Right atrium auricular region (tissue), 2 donors: ENCODE measurements at regions not wholly inside any gene's neighbourhood (a gene's known extent, or its start where the extent isn't known, plus 50 kb on each side); places are given as distances from the start of the nearest gene placed in this dataset.

Experiments used
- DNase-seq: peaks from one replicate; pipeline ENCODE4 v3.0.0-alpha.2; 2019; ENCODE audit warnings: low spot score
- H3K27ac ChIP-seq, 2 donors: fragments of 200-600 bp; sonication (generic); 1 replicate in 1 of 2; 2 replicates in 1 of 2; pipeline ENCODE4 v1.5.1; 2016 to 2019
- H3K27me3 ChIP-seq, 2 donors: fragments of 200-600 bp; sonication (generic); one replicate each; pipeline versions ENCODE4 v1.5.1 to v1.6.0; 2017 to 2019
- H3K36me3 ChIP-seq: fragments of 200-600 bp; sonication (generic); one replicate; pipeline ENCODE4 v1.5.1; 2016
- H3K4me1 ChIP-seq, 2 donors: fragments of 200-600 bp; sonication (generic); one replicate each; pipeline versions ENCODE4 v1.5.1 to v1.6.0; 2017 to 2019
- H3K4me3 ChIP-seq, 2 donors: fragments of 200-600 bp; sonication (generic); 1 replicate in 1 of 2; 2 replicates in 1 of 2; pipeline ENCODE4 v1.5.1; 2017 to 2019; ENCODE audit warnings: mild to moderate bottlenecking in 1 of 2, moderate library complexity in 1 of 2
- H3K9me3 ChIP-seq, 2 donors: fragments of 200-600 bp; sonication (generic); one replicate each; pipeline ENCODE4 v1.5.1; 2019
- CTCF ChIP-seq, 2 donors: fragments of 200-600 bp; sonication (generic); IDR thresholded peaks; one replicate each; pipeline ENCODE4 v1.5.1; 2019; ENCODE audit warnings: antibody characterized with exemption in 2 of 2

DNA sequence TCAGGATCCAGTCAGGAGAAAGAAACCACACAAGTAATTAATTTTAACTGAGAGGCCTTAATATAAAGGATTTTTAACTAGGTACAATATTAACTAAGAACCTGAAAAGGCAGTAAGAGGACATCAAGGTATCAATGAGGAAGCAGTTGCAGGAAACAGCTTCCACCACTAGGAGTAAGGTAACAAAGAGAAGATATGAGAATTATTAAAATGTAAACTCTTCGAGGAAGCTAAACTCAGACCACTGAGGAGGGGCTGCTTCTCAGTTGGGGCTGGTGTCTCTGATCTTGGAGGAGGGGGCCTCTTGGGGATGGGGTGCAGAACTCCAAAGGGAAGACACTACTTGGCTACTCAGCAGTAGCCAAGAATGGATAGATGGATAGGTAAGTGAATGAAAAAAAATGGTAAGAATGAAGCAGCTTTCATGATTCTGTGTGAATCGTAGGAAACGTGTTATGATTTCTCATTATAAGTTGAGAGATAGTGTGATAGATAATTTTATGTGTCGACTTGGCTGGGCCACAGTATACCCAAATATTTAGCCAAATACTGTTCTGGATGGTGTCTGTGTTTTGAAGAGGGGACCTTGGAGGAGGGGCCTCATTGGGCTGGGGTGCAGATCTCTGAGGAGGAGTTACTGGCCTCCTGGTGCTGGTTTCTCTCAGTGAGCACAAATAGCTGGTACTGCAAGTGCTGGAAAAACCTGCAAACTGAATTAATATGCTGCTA lies 547.7 kb upstream of the LRRTM1 start:
- no peak for DNase-seq
- TF ChIP-seq CTCF (IDR thresholded peaks at IDR 0.05): no peak
- H3K27me3 ChIP-seq: no peaks in the 10 kb centered on the region
- no peak overlapping the region for H3K27ac ChIP-seq
- H3K36me3 ChIP-seq: no peaks in the 10 kb centered on the region
- H3K4me3 ChIP-seq: no peak overlapping the region
- H3K9me3 ChIP-seq: no peaks in the 10 kb centered on the region
- no peaks in the 10 kb centered on the region for H3K4me1 ChIP-seq

- H3K36me3 ChIP-seq: no peaks in the 10 kb centered on the region
- DNase-seq: no peak
- H3K27me3 ChIP-seq: no peaks in the 10 kb centered on the region
- H3K9me3 ChIP-seq: no peaks in the 10 kb centered on the region
- no peak overlapping the region for H3K27ac ChIP-seq
- H3K4me3 ChIP-seq: no peak overlapping the region
- H3K4me1 ChIP-seq: no peaks in the 10 kb centered on the region
- no peak for TF ChIP-seq CTCF (IDR thresholded peaks at IDR 0.05)
These were observed 526.3 kb upstream of the LRRTM1 start for GRCh38 chr2:80830891-80831290.

- Histone ChIP-seq H3K9me3 (no peaks in the 10 kb centered on the region), H3K4me3 (no peak overlapping the region), H3K4me1 (no peaks in the 10 kb centered on the region), H3K36me3 (no peaks in the 10 kb centered on the region), H3K27ac (no peak overlapping the region), H3K27me3 (no peaks in the 10 kb centered on the region)
- no peak for TF ChIP-seq CTCF (IDR thresholded peaks at IDR 0.05)
- DNase-seq: no peak
These were observed 518.4 kb upstream of the LRRTM1 start for GRCh38 chr2:80822999-80823398.

DNA sequence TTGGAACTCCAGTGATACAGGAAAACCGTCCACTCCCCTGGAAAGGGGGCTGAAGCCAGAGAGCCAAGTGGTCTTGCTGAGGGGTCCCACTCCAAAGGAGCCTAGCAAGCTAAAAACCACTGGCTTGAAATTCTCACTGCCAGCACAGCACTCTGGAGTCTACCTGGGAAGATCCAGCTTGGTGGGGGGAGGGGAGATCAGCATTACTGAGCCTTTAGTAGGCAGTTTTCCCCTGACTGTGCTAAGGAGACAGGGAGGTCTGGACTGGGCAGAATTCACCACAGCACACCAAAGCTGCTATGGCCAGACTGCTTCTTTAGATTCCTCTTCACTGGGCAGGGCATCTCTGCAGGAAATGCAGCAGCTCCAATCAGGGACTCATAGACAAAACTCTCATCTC lies 510.7 kb upstream of the LRRTM1 start:
- Histone ChIP-seq H3K27ac (no peak overlapping the region), H3K9me3 (no peaks in the 10 kb centered on the region), H3K4me3 (no peak overlapping the region), H3K36me3 (no peaks in the 10 kb centered on the region), H3K4me1 (no peaks in the 10 kb centered on the region), H3K27me3 (no peaks in the 10 kb centered on the region)
- TF ChIP-seq CTCF (IDR thresholded peaks at IDR 0.05): no peak
- no peak for DNase-seq

DNA sequence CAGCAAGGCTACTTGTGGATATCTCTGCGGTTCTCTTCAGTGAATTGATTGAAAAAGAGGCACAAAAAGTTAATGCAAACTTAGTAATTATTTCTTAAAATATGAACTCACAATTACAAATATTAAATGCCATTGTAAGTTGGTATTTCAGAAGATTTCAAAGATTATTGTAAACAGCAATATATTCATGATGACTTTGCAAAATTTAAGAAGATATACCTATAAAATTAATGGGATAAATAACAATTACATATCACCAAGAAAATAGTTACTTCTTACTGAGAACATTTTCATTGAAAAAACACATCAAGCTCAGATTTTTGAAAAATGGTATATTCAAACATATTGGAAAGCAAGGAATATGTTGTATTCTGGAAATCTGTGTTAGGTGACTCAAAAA lies 482.0 kb upstream of the LRRTM1 start:
- H3K27me3 ChIP-seq: no peaks in the 10 kb centered on the region
- no peak for DNase-seq
- H3K4me3 ChIP-seq: no peak overlapping the region
- peaks cover 0 to 4% of the 10 kb centered on the region in 2 donors for H3K9me3 ChIP-seq
- no peak overlapping the region for H3K27ac ChIP-seq
- H3K4me1 ChIP-seq: no peaks in the 10 kb centered on the region
- H3K36me3 ChIP-seq: no peaks in the 10 kb centered on the region
- TF ChIP-seq CTCF (IDR thresholded peaks at IDR 0.05): no peak

- no peaks in the 10 kb centered on the region for H3K36me3 ChIP-seq
- no peaks in the 10 kb centered on the region for H3K4me1 ChIP-seq
- H3K27ac ChIP-seq: no peak overlapping the region
- H3K9me3 ChIP-seq: peaks cover 0 to 4% of the 10 kb centered on the region in 2 donors
- TF ChIP-seq CTCF (IDR thresholded peaks at IDR 0.05): no peak
- H3K4me3 ChIP-seq: no peak overlapping the region
- H3K27me3 ChIP-seq: no peaks in the 10 kb centered on the region
- no peak for DNase-seq
These were observed 474.2 kb upstream of the LRRTM1 start for GRCh38 chr2:80778704-80779103.
